Endothelial cell of umbilical vein (primary cell): ENCODE measurements at regions not wholly inside any gene's neighbourhood (a gene's known extent, or its start where the extent isn't known, plus 50 kb on each side); places are given as distances from the start of the nearest gene placed in this dataset.

Experiments used
- BruUV-seq: library from RNA; stranded (reverse); fragments of 400-500 nt; replicated peaks from 2 replicates; lab custom pipeline; 2021; lab: Mats Ljungman, UMichigan
- CTCF ChIA-PET: fragments of 300-600, 350-600 bp; sonication (Branson Sonifier 250); formaldehyde crosslinking; loops from one replicate; lab custom pipeline; 2021; ENCODE audit warnings: antibody characterized with exemption, inconsistent platforms; lab: Charles Lee
- POLR2A ChIA-PET: fragments of 300-600, 350-600 bp; sonication (Branson Sonifier 250); formaldehyde crosslinking; loops from one replicate; lab custom pipeline; 2021; ENCODE audit warnings: antibody characterized with exemption, inconsistent platforms; lab: Charles Lee
- DNase-seq: peaks from one replicate; pipeline ENCODE4 v3.0.0-alpha.2; 2011; ENCODE audit warnings: low read depth, low spot score
- FAIRE-seq: peaks from 2 replicates; lab custom pipeline; 2011; peaks lifted over from hg19 to GRCh38; lab: Jason Lieb, UNC
- H2AFZ ChIP-seq: 2 replicates; pipeline ENCODE4 v1.6.0; 2012; ENCODE audit warnings: low read depth, low read length, control low read depth, inconsistent platforms
- H3K27ac ChIP-seq: 2 replicates; pipeline ENCODE4 v1.5.1; 2011; ENCODE audit warnings: low read depth, mild to moderate bottlenecking, control low read depth, low read length, moderate library complexity; ENCODE audit not compliant: insufficient read depth
- H3K27me3 ChIP-seq, 2 experiments: 2 replicates each; pipeline versions ENCODE4 v1.6.0 to v1.6.1; 2011; ENCODE audit warnings: low read length in 2 of 2, mixed read lengths in 1 of 2; ENCODE audit not compliant: control insufficient read depth in 2 of 2, insufficient read depth in 2 of 2
- H3K36me3 ChIP-seq, 2 experiments: 2 replicates in 1 of 2; 3 replicates in 1 of 2; pipeline ENCODE4 v1.5.1; 2011; ENCODE audit warnings: low read length in 2 of 2, mild to moderate bottlenecking in 1 of 2, moderate library complexity in 1 of 2; ENCODE audit not compliant: control insufficient read depth in 2 of 2, insufficient read depth in 2 of 2; ENCODE audit errors: extremely low read depth in 1 of 2
- H3K4me1 ChIP-seq: 3 replicates; pipeline ENCODE4 v1.5.1; 2011; ENCODE audit warnings: mild to moderate bottlenecking, low read length; ENCODE audit not compliant: control insufficient read depth, insufficient read depth; ENCODE audit errors: extremely low read depth
- H3K4me2 ChIP-seq: 2 replicates; pipeline ENCODE4 v1.6.1; 2011; ENCODE audit warnings: low read length, control low read depth, mixed read lengths; ENCODE audit not compliant: insufficient read depth
- H3K4me3 ChIP-seq, 3 experiments: fragments of 200-600 bp in 1 of 3; sonication (generic), shearing (Covaris generic) in 1 of 3; replicated peaks in 1 of 3; 2 replicates each; pipeline ENCODE4 v1.5.1; 2011 to 2016; ENCODE audit warnings: control low read depth in 3 of 3, low read length in 3 of 3, mild to moderate bottlenecking in 2 of 3, inconsistent platforms in 1 of 3, low read depth in 1 of 3, moderate library complexity in 1 of 3; ENCODE audit not compliant: insufficient read depth in 1 of 3
- H3K79me2 ChIP-seq: 2 replicates; pipeline ENCODE4 v1.6.0; 2012; ENCODE audit warnings: low read length, inconsistent platforms; ENCODE audit not compliant: control insufficient read depth, insufficient read depth
- H3K9ac ChIP-seq: replicated peaks from 2 replicates; pipeline ENCODE3; 2011; ENCODE audit warnings: low read length, control low read depth; ENCODE audit not compliant: insufficient read depth; ENCODE audit errors: extremely low read depth
- H3K9me1 ChIP-seq: replicated peaks from 3 replicates; pipeline ENCODE4 v1.6.0; 2011; ENCODE audit warnings: mild to moderate bottlenecking, low read length; ENCODE audit not compliant: control insufficient read depth, insufficient read depth; ENCODE audit errors: extremely low read depth
- H3K9me3 ChIP-seq: replicated peaks from 2 replicates; pipeline ENCODE4 v1.5.1; 2012; ENCODE audit warnings: low read length, inconsistent platforms; ENCODE audit not compliant: control insufficient read depth, insufficient read depth
- H4K20me1 ChIP-seq: replicated peaks from 2 replicates; pipeline ENCODE3; 2011; ENCODE audit warnings: mild to moderate bottlenecking, low read length; ENCODE audit not compliant: control insufficient read depth, insufficient read depth; ENCODE audit errors: extremely low read depth
- EZH2 ChIP-seq: IDR thresholded peaks from 2 replicates; pipeline ENCODE4 v1.6.1; 2012; ENCODE audit warnings: borderline replicate concordance, low read depth, mild to moderate bottlenecking, moderate library complexity, low read length, inconsistent platforms; ENCODE audit not compliant: severe bottlenecking
- FOS ChIP-seq: IDR thresholded peaks from 2 replicates; pipeline ENCODE4 v1.6.1; 2011; ENCODE audit warnings: mild to moderate bottlenecking, low read length, moderate library complexity, borderline replicate concordance; ENCODE audit not compliant: insufficient read depth
- GATA2 ChIP-seq: IDR thresholded peaks from 2 replicates; pipeline ENCODE4 v1.7.0; 2011; ENCODE audit warnings: low read depth, mild to moderate bottlenecking, moderate library complexity, mixed read lengths, low read length; ENCODE audit not compliant: insufficient read length, insufficient read depth
- JUN ChIP-seq: IDR thresholded peaks from 2 replicates; pipeline ENCODE4 v1.6.1; 2011; ENCODE audit warnings: borderline replicate concordance, low read depth; ENCODE audit not compliant: insufficient read length, insufficient read depth
- MAX ChIP-seq: IDR thresholded peaks from 2 replicates; pipeline ENCODE4 v1.6.1; 2011; ENCODE audit not compliant: insufficient read depth, insufficient read length
- MYC ChIP-seq: IDR thresholded peaks from one replicate; pipeline ENCODE4 v1.6.1; 2011; ENCODE audit warnings: mild to moderate bottlenecking, low read depth, low read length
- POLR2A ChIP-seq: IDR thresholded peaks from 2 replicates; pipeline ENCODE4 v1.6.1; 2012; ENCODE audit warnings: low read depth, mild to moderate bottlenecking, control low read depth, low read length
- POLR2AphosphoS5 ChIP-seq: IDR thresholded peaks from 2 replicates; pipeline ENCODE4 v1.6.1; 2012; ENCODE audit warnings: low read depth, mild to moderate bottlenecking, control low read depth, low read length, moderate library complexity; ENCODE audit not compliant: insufficient read depth
- dilution Hi-C: fragments of 300-500 bp; cut with MboI; formaldehyde crosslinking; loops from one replicate; pipeline ENCODE4 v1.15.0; 2019; ENCODE audit warnings: low sequenced_read_pairs; ENCODE audit not compliant: extremely low pct_ligation_motif_present
- intact Hi-C: fragments of 100-400 bp; cut with micrococcal nuclease; formaldehyde crosslinking; loops from one replicate; pipeline ENCODE4 v1.10.0; 2022
- TF ChIP-seq, protein P1 (sequence below), 2 donors: IDR thresholded peaks; 1 replicate in 1 of 2; 2 replicates in 1 of 2; pipeline ENCODE4 v1.5.1; 2011; ENCODE audit warnings: low read length in 2 of 2, mild to moderate bottlenecking in 2 of 2, moderate library complexity in 2 of 2, control low read depth in 1 of 2, inconsistent platforms in 1 of 2, low read depth in 1 of 2; ENCODE audit not compliant: insufficient read depth in 1 of 2; ENCODE audit errors: extremely low read depth in 1 of 2

DNA sequence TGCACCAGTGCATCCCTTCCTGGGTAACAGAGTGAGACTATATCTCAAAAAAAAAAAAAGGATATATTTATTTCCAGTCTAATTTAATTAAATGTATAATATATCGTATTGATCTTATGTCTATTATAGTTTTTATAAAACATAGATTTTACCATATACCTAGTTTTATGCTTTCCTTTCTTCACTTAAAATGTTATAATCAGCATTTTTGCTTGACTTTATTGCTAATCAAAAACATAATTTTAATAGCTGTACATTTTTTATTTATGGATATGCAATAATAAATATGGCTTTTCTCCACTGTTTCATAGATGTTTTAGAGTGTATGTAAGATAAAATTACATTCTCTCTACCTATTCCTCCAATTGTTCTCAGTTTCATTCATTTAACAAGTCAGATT lies 958.0 kb downstream of the EPHA4 start:
- H3K27ac ChIP-seq = no peak overlapping the region
- no TSS peak for BruUV-seq
- DNase-seq = no peak
- H3K4me3 ChIP-seq = no peak overlapping the region
- no peaks in the 10 kb centered on the region for H4K20me1 ChIP-seq
- FAIRE-seq = no peak
- H3K27me3 ChIP-seq = no peaks in the 10 kb centered on the region
- intact Hi-C loops = no loop called here
- H3K4me1 ChIP-seq = no peaks in the 10 kb centered on the region
- no peak for TF ChIP-seq POLR2AphosphoS5
- TF ChIP-seq, protein P1, sequence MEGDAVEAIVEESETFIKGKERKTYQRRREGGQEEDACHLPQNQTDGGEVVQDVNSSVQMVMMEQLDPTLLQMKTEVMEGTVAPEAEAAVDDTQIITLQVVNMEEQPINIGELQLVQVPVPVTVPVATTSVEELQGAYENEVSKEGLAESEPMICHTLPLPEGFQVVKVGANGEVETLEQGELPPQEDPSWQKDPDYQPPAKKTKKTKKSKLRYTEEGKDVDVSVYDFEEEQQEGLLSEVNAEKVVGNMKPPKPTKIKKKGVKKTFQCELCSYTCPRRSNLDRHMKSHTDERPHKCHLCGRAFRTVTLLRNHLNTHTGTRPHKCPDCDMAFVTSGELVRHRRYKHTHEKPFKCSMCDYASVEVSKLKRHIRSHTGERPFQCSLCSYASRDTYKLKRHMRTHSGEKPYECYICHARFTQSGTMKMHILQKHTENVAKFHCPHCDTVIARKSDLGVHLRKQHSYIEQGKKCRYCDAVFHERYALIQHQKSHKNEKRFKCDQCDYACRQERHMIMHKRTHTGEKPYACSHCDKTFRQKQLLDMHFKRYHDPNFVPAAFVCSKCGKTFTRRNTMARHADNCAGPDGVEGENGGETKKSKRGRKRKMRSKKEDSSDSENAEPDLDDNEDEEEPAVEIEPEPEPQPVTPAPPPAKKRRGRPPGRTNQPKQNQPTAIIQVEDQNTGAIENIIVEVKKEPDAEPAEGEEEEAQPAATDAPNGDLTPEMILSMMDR (IDR thresholded peaks at IDR 0.05; ENCODE audit: extremely low read depth in 1 of 2, insufficient read depth in 1 of 2, low read depth in 1 of 2, low read length in 2 of 2) = no peak
- no peak for TF ChIP-seq GATA2
- no peak for TF ChIP-seq JUN
- TF ChIP-seq POLR2A = no peak
- no peak for TF ChIP-seq MAX
- no peak for TF ChIP-seq EZH2
- TF ChIP-seq MYC = no peak
- no peak for TF ChIP-seq FOS
- POLR2A ChIA-PET = no interaction called here
- no peaks in the 10 kb centered on the region for H3K9me3 ChIP-seq
- no peaks in the 10 kb centered on the region for H3K36me3 ChIP-seq
- CTCF ChIA-PET = no interaction called here
- H3K9ac ChIP-seq = no peak overlapping the region
- no peaks in the 10 kb centered on the region for H3K79me2 ChIP-seq
- no peak overlapping the region for H3K4me2 ChIP-seq
- dilution Hi-C loops = no loop called here
- H2AFZ ChIP-seq = no peak overlapping the region
- no peaks in the 10 kb centered on the region for H3K9me1 ChIP-seq
